ENCODE measurements at regions not wholly inside any gene's neighbourhood (a gene's known extent, or its start where the extent isn't known, plus 50 kb on each side); places are given as distances from the start of the nearest gene placed in this dataset.

- TF ChIP-seq EZH2phosphoT487 (IDR thresholded peaks at IDR 0.05; ENCODE audit: low read depth, severe bottlenecking, unreplicated experiment) (no peak), EZH2 (IDR thresholded peaks at IDR 0.05; ENCODE audit: borderline replicate concordance) (no peak), CTCF (IDR thresholded peaks at IDR 0.05; ENCODE audit: poor library complexity) (no peak)
Observed at GRCh38 chr1:109826446-109826845, 62.7 kb upstream of the EPS8L3 start.
